Spleen (tissue), 11 donors: ENCODE measurements at regions not wholly inside any gene's neighbourhood (a gene's known extent, or its start where the extent isn't known, plus 50 kb on each side); places are given as distances from the start of the nearest gene placed in this dataset.

Experiments used
- DNase-seq: peaks from one replicate; pipeline ENCODE4 v3.0.0-alpha.2; 2020
- H3K27ac ChIP-seq, 8 donors: fragments of 200-600 bp; sonication (generic) in 7 of 8; 1 replicate in 4 of 8; 2 replicates in 4 of 8; pipeline versions ENCODE4 v1.5.0 to v1.8.0; 2016 to 2021; ENCODE audit warnings: inconsistent platforms in 4 of 8, mild to moderate bottlenecking in 4 of 8, moderate library complexity in 1 of 8
- H3K27me3 ChIP-seq, 7 donors: fragments of 200-600 bp; sonication (generic) in 6 of 7; replicated peaks in 1 of 7; 1 replicate in 4 of 7; 2 replicates in 3 of 7; pipeline versions ENCODE4 v1.5.0 to v1.8.0; 2016 to 2021; ENCODE audit warnings: inconsistent platforms in 3 of 7, mild to moderate bottlenecking in 1 of 7
- H3K36me3 ChIP-seq, 6 donors: fragments of 200-600 bp; sonication (generic) in 5 of 6; 1 replicate in 4 of 6; 2 replicates in 2 of 6; pipeline versions ENCODE4 v1.5.0 to v1.8.0; 2016 to 2021; ENCODE audit warnings: inconsistent platforms in 2 of 6
- H3K4me1 ChIP-seq, 6 donors: fragments of 200-600 bp; sonication (generic) in 5 of 6; 1 replicate in 3 of 6; 2 replicates in 3 of 6; pipeline versions ENCODE4 v1.5.0 to v1.8.0; 2016 to 2021; ENCODE audit warnings: inconsistent platforms in 3 of 6
- H3K4me3 ChIP-seq, 8 donors: fragments of 200-600 bp; sonication (generic) in 7 of 8; 1 replicate in 4 of 8; 2 replicates in 4 of 8; pipeline versions ENCODE4 v1.5.0 to v1.8.0; 2016 to 2021; ENCODE audit warnings: inconsistent platforms in 4 of 8, mild to moderate bottlenecking in 4 of 8, moderate library complexity in 2 of 8
- H3K9me3 ChIP-seq, 8 donors: fragments of 200-600 bp; sonication (generic) in 7 of 8; 1 replicate in 4 of 8; 2 replicates in 4 of 8; pipeline versions ENCODE4 v1.5.0 to v1.8.0; 2016 to 2021; ENCODE audit warnings: inconsistent platforms in 4 of 8
- POLR2A ChIP-seq, 3 donors: fragments of 450-650 bp; IDR thresholded peaks; one replicate each; pipeline ENCODE4 v1.5.1; 2017; ENCODE audit warnings: antibody characterized with exemption in 3 of 3, mild to moderate bottlenecking in 1 of 3
- POLR2AphosphoS5 ChIP-seq, 3 donors: sonication (generic); formaldehyde crosslinking; IDR thresholded peaks; one replicate each; pipeline ENCODE4 v1.5.1; 2017; ENCODE audit warnings: antibody characterized with exemption in 3 of 3
- WGBS, 5 donors: extraction: QIAGEN DNeasy Blood & Tissue Kit in 3 of 5; methylation state at CpG; one replicate each; pipeline versions ENCODE4 v1.1.5 to v1.1.7; 2013 to 2018; 5-methylcytosine and 5-hydroxymethylcytosine counted together
- intact Hi-C: fragments of 100-400 bp; cut with DNase I; formaldehyde crosslinking; loops from one replicate; pipeline ENCODE4 v1.15.0; 2023; ENCODE audit warnings: low total_unique reads
- TF ChIP-seq, protein P1 (sequence below), 11 experiments: fragments of 200-600 bp in 7 of 11; fragments of 450-650 bp in 4 of 11; sonication (generic) in 4 of 11; IDR thresholded peaks in 8 of 11; conservative IDR thresholded peaks in 3 of 11; 1 replicate in 7 of 11; 2 replicates in 4 of 11; pipeline versions ENCODE4 v1.4.0 to v1.8.0; 2016 to 2021; ENCODE audit warnings: antibody characterized with exemption in 11 of 11, inconsistent platforms in 4 of 11, mild to moderate bottlenecking in 1 of 11
- donor health status: healthy with polysubstance abuse.
- donor health status: DM: no; HTN: no; CAD: no; lungs with moderate emphysema.
- donor health status: DM: no; HTN: no; CAD: no.
- donor health status: Bipolar disorder and iron deficiency.
- donor health status: healthy.
- donor health status: DM: no; HTN: no; CAD: no.
- donor health status: DM: yes; HTN: yes; CAD: no.

DNA sequence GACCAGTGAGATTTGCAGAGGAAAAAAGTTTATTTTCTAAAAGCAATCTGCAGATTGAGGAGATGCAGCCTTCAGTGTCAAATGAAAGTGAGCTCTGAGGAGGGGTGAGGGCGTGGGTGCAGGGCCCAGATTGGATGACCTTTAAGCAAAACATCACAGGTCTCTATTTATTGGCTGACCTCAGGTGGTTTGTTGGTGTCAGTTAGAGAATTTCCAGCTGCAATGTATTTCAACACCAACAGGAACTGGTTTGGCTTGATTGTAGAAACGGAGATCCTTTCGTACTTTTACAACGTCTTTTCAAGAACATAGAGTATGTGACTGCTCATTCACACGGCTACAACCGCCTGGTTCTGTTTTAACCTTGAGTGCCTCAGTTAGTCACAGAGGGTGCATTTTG is 1069.1 kb downstream of the EFNA5 start:
- TF ChIP-seq POLR2A (IDR thresholded peaks at IDR 0.05) (no peak), POLR2AphosphoS5 (IDR thresholded peaks at IDR 0.05) (no peak)
- TF ChIP-seq, protein P1, sequence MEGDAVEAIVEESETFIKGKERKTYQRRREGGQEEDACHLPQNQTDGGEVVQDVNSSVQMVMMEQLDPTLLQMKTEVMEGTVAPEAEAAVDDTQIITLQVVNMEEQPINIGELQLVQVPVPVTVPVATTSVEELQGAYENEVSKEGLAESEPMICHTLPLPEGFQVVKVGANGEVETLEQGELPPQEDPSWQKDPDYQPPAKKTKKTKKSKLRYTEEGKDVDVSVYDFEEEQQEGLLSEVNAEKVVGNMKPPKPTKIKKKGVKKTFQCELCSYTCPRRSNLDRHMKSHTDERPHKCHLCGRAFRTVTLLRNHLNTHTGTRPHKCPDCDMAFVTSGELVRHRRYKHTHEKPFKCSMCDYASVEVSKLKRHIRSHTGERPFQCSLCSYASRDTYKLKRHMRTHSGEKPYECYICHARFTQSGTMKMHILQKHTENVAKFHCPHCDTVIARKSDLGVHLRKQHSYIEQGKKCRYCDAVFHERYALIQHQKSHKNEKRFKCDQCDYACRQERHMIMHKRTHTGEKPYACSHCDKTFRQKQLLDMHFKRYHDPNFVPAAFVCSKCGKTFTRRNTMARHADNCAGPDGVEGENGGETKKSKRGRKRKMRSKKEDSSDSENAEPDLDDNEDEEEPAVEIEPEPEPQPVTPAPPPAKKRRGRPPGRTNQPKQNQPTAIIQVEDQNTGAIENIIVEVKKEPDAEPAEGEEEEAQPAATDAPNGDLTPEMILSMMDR (IDR thresholded peaks at IDR 0.05 in 8 of 11, conservative IDR thresholded peaks at IDR 0.05 in 3 of 11): no peak
- intact Hi-C loops: no loop called here
- 60 to 75% (median 71%) methylated on average over 6 of the region's 6 CpGs for WGBS, 5 donors
- no peaks in the 10 kb centered on the region for H3K9me3 ChIP-seq
- no peak overlapping the region for H3K27ac ChIP-seq
- no peaks in the 10 kb centered on the region for H3K27me3 ChIP-seq
- no peaks in the 10 kb centered on the region for H3K4me1 ChIP-seq
- no peaks in the 10 kb centered on the region for H3K36me3 ChIP-seq
- no peak for DNase-seq
- H3K4me3 ChIP-seq: no peak overlapping the region

DNA sequence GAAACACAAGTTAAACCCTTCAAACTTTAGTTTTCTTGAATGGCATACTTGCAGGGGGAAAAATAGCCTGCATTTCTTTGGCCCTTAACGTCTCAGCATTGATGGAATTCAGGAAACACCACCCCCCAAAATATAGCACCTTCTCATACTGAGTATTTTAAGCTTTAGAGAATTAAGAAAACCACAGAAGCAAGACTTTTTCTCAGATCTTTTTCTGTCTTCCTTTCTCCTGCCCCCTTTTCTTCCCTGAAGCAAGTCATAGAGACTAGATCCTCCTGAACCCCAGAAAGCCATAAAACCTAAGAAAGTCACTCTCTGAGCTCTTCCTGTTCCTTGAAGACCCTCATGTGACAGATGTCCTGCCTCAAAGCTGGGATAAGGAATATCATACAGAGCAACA is 1069.9 kb downstream of the EFNA5 start:
- peaks cover 0 to 4% (median 0%) of the 10 kb centered on the region in 8 donors for H3K9me3 ChIP-seq
- no peak for TF ChIP-seq POLR2AphosphoS5 (IDR thresholded peaks at IDR 0.05)
- TF ChIP-seq, protein P1 (IDR thresholded peaks at IDR 0.05 in 8 of 11, conservative IDR thresholded peaks at IDR 0.05 in 3 of 11): no peak
- TF ChIP-seq POLR2A (IDR thresholded peaks at IDR 0.05): no peak
- no peaks in the 10 kb centered on the region for H3K36me3 ChIP-seq
- intact Hi-C loops: no loop called here
- DNase-seq: no peak
- no peaks in the 10 kb centered on the region for H3K4me1 ChIP-seq
- no peak overlapping the region for H3K4me3 ChIP-seq
- H3K27ac ChIP-seq: no peak overlapping the region
- no peaks in the 10 kb centered on the region for H3K27me3 ChIP-seq
- 38 to 52% (median 44%) methylated on average over 1 of the region's 1 CpG for WGBS, 5 donors

DNA sequence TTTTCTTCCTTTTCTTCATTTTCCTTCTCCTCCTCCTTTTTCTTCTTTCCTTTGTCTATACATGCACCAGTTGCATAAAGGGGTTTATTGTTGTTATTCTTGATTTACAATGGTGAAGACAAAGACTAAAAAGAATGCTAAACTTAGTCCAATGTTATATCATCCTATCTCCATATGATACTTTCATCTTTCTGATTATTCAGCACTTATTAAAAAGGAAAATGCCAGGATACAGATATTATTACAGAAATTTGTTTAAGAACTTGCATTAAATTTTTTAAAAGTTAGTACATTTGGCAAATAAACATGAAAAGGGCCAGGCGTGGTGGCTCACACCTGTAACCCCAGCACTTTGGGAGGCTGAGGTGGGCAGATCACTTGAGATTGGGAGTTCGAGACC is 1074.9 kb downstream of the EFNA5 start:
- no peak for DNase-seq
- no peak for TF ChIP-seq POLR2AphosphoS5 (IDR thresholded peaks at IDR 0.05)
- TF ChIP-seq, protein P1 (IDR thresholded peaks at IDR 0.05 in 8 of 11, conservative IDR thresholded peaks at IDR 0.05 in 3 of 11): no peak
- TF ChIP-seq POLR2A (IDR thresholded peaks at IDR 0.05): no peak
- Histone ChIP-seq H3K9me3 (peaks cover 0 to 6% (median 0%) of the 10 kb centered on the region in 8 donors), H3K4me1 (no peaks in the 10 kb centered on the region), H3K36me3 (no peaks in the 10 kb centered on the region), H3K27ac (no peak overlapping the region), H3K27me3 (no peaks in the 10 kb centered on the region), H3K4me3 (no peak overlapping the region)
- 88 to 95% (median 92%) methylated on average over 2 of the region's 2 CpGs for WGBS, 5 donors
- intact Hi-C loops: no loop called here

DNA sequence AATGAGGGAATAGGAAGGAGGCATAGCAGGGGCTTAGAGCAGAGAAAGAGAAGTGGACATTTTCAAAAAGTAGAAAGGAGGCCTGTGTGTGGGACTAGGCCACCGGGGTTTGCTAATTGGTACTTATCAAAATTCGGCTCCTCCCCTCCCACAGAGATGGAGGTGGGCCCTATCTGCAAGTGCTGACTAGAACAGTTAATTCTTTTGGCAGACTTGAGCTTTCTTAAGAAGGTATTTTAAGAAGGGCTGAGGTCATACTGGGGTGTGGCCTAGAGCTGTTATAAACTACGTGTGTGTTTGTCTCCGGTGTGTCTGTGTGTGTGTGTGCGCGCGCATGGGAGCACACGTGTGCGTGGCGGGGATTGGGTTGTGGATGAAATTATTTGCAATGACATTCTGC is 1086.5 kb downstream of the EFNA5 start:
- TF ChIP-seq POLR2AphosphoS5 (IDR thresholded peaks at IDR 0.05): no peak
- TF ChIP-seq, protein P1 (IDR thresholded peaks at IDR 0.05 in 8 of 11, conservative IDR thresholded peaks at IDR 0.05 in 3 of 11): no peak
- TF ChIP-seq POLR2A (IDR thresholded peaks at IDR 0.05): no peak
- WGBS, 5 donors: 90 to 94% (median 94%) methylated on average over 10 of the region's 10 CpGs

More for the DNA sequence above, 1086.5 kb downstream of the EFNA5 start:
- no peaks in the 10 kb centered on the region for H3K4me1 ChIP-seq
- H3K36me3 ChIP-seq: no peaks in the 10 kb centered on the region
- H3K9me3 ChIP-seq: no peaks in the 10 kb centered on the region
- H3K27ac ChIP-seq: no peak overlapping the region
- intact Hi-C loops: no loop called here
- DNase-seq: no peak
- H3K4me3 ChIP-seq: no peak overlapping the region
- H3K27me3 ChIP-seq: no peaks in the 10 kb centered on the region
